GM13977 (cell line): ENCODE measurements at regions not wholly inside any gene's neighbourhood (a gene's known extent, or its start where the extent isn't known, plus 50 kb on each side); places are given as distances from the start of the nearest gene placed in this dataset.

Source experiments
- DNase-seq: peaks from one replicate; pipeline ENCODE4 v3.0.0; 2012; ENCODE audit warnings: low spot score
- in situ Hi-C: fragments of 300-500 bp; cut with MboI; formaldehyde crosslinking; loops from one replicate; pipeline ENCODE4 v1.12.0; 2022; ENCODE audit warnings: low sequenced_read_pairs, low pct_unique_long_range_greater_than_20kb, mixed read lengths, inconsistent platforms; ENCODE audit not compliant: unreplicated experiment
- TF ChIP-seq, protein P1 (sequence below): IDR thresholded peaks from 2 replicates; pipeline ENCODE4 v1.5.1; 2012; ENCODE audit warnings: mild to moderate bottlenecking, control low read depth; ENCODE audit not compliant: insufficient read depth; ENCODE audit errors: extremely low read depth, missing control alignments

DNA sequence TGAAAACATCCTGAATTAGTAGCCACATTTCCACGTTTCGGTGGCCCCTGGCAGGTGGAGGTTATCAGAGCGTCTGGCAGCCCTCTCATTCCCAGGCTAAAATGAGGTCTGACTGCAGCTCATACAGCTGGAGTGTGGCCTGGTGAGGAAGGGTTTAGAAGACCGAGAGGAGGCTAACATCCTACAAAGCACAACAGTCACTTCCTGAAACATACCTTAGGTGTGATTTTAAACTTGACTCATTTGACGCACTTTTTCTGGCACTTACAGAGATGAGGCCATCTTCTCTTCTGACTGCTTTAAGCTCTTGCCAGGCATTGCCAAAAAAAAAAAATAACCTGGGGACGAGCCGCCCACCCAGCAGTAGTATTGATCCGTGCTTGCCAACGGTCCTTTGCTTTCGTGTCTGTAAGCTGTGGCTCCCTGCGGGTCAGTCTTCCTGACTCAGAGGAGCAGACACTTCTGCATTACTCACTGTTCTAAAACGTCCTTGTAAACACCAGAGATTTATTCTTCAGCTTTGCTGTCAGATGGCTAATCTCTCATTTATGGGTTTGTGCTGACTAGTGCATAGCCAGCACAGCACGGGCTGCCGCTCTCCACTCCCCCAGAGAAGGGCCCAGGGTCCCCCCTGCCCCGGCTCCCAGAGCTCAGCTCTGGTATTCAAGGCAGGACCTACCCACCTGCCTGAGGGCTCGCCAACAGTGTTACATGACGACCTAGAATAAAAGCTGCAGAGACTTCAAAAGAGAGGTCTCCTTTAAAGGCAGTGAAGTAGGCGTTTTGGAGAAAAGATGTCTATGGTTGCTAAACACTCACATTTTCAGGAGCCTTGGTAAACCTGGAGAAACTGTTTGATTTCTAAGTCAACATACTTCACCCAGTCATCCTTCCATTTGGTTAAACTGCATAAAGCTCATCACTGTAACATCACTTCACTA is 78.5 kb upstream of the FRMD1 start:
- no peak for DNase-seq
- in situ Hi-C loops, result no loop called here
- TF ChIP-seq, protein P1, sequence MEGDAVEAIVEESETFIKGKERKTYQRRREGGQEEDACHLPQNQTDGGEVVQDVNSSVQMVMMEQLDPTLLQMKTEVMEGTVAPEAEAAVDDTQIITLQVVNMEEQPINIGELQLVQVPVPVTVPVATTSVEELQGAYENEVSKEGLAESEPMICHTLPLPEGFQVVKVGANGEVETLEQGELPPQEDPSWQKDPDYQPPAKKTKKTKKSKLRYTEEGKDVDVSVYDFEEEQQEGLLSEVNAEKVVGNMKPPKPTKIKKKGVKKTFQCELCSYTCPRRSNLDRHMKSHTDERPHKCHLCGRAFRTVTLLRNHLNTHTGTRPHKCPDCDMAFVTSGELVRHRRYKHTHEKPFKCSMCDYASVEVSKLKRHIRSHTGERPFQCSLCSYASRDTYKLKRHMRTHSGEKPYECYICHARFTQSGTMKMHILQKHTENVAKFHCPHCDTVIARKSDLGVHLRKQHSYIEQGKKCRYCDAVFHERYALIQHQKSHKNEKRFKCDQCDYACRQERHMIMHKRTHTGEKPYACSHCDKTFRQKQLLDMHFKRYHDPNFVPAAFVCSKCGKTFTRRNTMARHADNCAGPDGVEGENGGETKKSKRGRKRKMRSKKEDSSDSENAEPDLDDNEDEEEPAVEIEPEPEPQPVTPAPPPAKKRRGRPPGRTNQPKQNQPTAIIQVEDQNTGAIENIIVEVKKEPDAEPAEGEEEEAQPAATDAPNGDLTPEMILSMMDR, result no peak

DNA sequence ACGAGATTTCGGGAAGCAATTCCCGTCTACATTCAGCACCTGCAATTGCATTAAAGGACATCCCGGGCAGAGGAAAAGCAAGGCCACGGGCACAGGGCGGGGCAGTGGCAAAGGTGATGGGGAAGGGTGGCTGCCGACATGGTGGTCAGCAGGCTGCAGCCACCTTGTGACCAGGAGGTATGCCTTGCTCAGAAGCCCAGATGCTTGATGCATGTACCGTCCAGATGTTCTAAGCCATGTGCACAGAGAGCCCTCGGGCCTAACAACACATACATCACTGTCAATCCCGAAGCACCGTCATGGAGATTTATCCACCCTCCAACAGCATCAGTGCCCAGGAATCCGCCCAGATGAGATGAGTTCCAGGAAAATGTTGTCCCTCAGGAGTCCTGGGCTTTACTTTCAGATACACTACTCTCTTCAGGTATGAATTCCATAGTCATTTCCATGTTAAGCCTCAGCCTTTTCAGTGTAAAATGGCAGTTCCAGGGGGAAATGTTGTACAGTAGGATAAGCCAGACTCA is 77.8 kb upstream of the FRMD1 start:
- no peak for DNase-seq
- TF ChIP-seq, protein P1, result no peak
- in situ Hi-C loops, result no loop called here

DNA sequence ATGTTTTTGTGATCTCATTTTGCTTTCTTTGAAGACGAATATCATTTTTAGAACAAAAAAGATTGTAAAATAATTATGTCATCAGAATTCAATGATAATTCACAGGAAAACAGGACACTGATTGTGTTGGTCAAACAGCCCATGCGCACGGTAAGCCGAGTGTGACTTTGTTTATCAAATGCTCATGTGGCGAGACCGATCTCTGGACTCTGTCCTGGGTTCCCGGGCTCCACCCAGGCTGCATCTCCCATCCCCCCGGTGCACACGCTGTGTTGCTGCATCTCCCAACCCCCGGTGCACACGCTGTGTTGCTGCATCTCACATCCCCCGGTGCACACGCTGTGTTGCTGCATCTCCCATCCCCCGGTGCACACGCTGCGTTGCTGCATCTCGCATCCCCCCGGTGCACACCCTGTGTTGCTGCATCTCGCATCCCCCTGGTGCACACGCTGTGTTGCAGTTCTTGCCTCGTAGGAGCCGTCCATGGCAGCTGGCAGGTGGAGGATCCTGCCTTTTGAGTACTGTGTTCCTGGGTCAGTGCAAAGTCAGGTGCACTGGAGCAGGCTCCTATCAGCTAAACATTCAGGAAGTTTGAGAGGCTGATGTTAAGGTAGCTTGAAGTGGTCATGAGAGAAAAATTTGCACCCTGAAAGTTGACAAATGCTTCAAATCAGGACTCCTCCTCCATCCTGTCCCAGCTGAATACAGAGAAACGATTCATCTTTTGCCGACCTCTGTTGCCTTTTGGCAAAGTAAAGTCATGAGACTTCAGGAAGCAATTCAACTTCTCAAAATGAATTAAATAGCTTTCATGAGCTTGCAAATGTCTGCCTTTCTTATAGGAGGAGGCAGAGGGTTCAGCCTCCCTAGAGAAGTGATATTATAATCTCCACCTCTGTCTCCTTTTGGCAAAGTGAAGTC is 77.1 kb upstream of the FRMD1 start:
- DNase-seq, result no peak
- in situ Hi-C loops, result no loop called here
- TF ChIP-seq, protein P1, result no peak

DNA sequence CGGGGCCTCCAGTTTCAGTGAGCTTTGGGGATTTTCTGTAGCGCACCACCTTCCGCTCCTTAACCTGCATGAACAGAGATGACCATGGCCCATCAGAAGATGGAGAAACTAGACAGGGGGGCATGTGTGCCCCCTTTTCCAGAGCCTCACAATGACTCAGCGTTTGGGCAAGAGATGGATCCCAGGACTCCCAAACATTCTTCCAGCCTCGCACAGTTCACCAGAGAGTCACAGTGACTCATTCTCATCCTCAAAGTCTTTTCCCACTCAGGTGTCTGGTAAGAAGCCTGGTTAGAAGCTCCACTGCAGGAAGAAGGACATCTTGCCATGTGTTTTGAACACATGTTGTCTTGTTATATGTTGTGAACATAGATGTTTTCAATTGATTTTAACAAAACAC is 76.2 kb upstream of the FRMD1 start:
- TF ChIP-seq, protein P1, result no peak
- no peak for DNase-seq
- in situ Hi-C loops, result no loop called here

DNA sequence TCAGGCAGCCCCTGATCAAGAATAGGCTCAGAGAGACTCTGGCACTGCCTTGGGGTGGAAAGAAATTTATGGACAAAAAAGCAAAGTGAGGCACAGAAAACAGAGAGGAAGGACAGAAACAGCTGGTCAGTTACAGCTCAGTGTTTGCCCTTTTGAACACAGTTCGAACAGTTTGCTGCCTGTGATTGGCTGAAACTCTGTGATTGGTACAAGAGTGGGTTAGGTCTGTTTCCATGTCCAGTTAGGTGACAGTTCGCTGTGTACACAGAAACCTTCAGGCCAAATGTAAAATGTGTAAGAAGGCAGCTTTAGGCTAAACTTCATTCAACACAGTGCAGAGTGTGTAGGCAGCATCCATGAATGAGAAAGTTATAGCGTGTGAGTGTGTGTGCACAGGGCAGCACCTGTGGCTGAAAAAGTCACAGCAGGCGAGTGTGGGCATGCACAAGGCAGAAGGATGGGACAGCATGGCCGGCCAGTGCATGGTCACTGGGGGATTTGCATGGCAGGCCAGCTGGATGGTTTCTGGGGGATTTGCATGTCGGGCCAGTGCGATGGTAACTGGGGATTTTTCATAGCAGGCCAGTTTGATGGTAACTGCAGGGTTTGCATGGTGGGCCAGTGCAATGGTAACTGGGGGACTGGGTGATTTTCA is 75.4 kb upstream of the FRMD1 start:
- TF ChIP-seq, protein P1, result no peak
- in situ Hi-C loops, result no loop called here
- DNase-seq, result no peak

DNA sequence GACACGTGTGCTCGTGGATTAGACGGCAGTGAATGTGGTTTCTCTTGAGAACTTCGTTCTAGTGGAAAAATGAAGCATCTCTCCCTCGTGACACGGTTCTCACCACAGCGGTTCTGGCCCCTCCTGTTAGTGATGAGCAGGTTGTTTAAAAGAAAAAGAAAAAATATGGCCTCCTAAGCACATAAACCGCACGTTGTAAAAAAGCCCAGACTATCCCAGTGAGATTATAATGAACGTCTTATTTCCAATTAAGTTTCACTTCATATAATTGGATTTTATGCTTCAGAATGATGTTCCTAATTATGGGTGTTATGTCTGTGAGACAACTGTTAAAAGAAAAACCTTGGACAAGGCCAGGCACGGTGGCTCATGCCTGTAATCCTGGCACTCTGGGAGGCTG is 74.5 kb upstream of the FRMD1 start:
- in situ Hi-C loops, result no loop called here
- DNase-seq, result no peak
- TF ChIP-seq, protein P1, result no peak
